HCT116 (cell line): ENCODE measurements at regions not wholly inside any gene's neighbourhood (a gene's known extent, or its start where the extent isn't known, plus 50 kb on each side); places are given as distances from the start of the nearest gene placed in this dataset.

Experiments
- ATAC-seq: fragments of 200-7000 bp; cut with Tn5 transposase; 2 replicates; pipeline ENCODE4 v1.9.1; 2020; ENCODE audit warnings: mild to moderate bottlenecking, moderate library complexity
- BruUV-seq: library from RNA; stranded (reverse); fragments of 400-500 nt; replicated peaks from 2 replicates; lab custom pipeline; 2021; lab: Mats Ljungman, UMichigan
- CTCF ChIA-PET: fragments of 300-600 bp; sonication (Branson Sonifier 250); formaldehyde crosslinking; loops from one replicate; lab custom pipeline; 2021; ENCODE audit warnings: antibody characterized with exemption; lab: Charles Lee
- POLR2A ChIA-PET: fragments of 300-600, 350-600 bp; sonication (Branson Sonifier 250); formaldehyde crosslinking; loops from one replicate; lab custom pipeline; 2021; ENCODE audit warnings: antibody characterized with exemption; lab: Charles Lee
- RAD21 ChIA-PET, 2 experiments: fragments of 300-600 bp; sonication (Branson Sonifier 250); formaldehyde crosslinking; loops; one replicate each; lab custom pipeline; 2023; ENCODE audit warnings: low total read pairs in 2 of 2; ENCODE audit not compliant: uncharacterized antibody in 2 of 2, unreplicated experiment in 2 of 2, low non-redundant PET in 1 of 2; lab: Charles Lee
- DNase-seq: peaks from one replicate; pipeline ENCODE4 v3.0.0-alpha.2; 2010; ENCODE audit warnings: low read depth, low spot score
- H2AFZ ChIP-seq: fragments of 200-600 bp; shearing (Covaris generic), sonication (generic); 2 replicates; pipeline ENCODE4 v1.6.1; 2017; ENCODE audit warnings: low read depth, mixed run types, mixed read lengths, antibody characterized with exemption, low read length; ENCODE audit not compliant: poor library complexity, severe bottlenecking
- H3K27ac ChIP-seq: 2 replicates; pipeline ENCODE4 v1.5.1; 2012; ENCODE audit warnings: low read depth, low read length
- H3K27me3 ChIP-seq: fragments of 200-600 bp; sonication (generic); 2 replicates; pipeline ENCODE4 v1.6.1; 2016; ENCODE audit warnings: mixed run types, low read length, mixed read lengths; ENCODE audit not compliant: insufficient read depth
- H3K36me3 ChIP-seq, 2 experiments: fragments of 200-500 bp in 1 of 2; fragments of 200-600 bp in 1 of 2; sonication (Bioruptor generic) in 1 of 2; sonication (generic) in 1 of 2; 2 replicates each; pipeline versions ENCODE4 v1.5.1 to v1.6.1; 2014 to 2016; ENCODE audit warnings: low read length in 2 of 2, inconsistent platforms in 1 of 2, mixed read lengths in 1 of 2, mixed run types in 1 of 2; ENCODE audit not compliant: insufficient read depth in 2 of 2, control insufficient read depth in 1 of 2
- H3K4me1 ChIP-seq, 2 experiments: fragments of 200-600 bp in 1 of 2; sonication (generic) in 1 of 2; 2 replicates each; pipeline versions ENCODE4 v1.5.1 to v1.6.1; 2012 to 2017; ENCODE audit warnings: low read length in 2 of 2, inconsistent platforms in 1 of 2, mild to moderate bottlenecking in 1 of 2, mixed read lengths in 1 of 2, mixed run types in 1 of 2, moderate library complexity in 1 of 2; ENCODE audit not compliant: insufficient read depth in 2 of 2, control insufficient read depth in 1 of 2
- H3K4me2 ChIP-seq: fragments of 200-600 bp; sonication (generic); 2 replicates; pipeline ENCODE4 v1.6.1; 2017; ENCODE audit warnings: mixed run types, low read length, mixed read lengths
- H3K4me3 ChIP-seq, 2 experiments: fragments of 200-600 bp in 1 of 2; sonication (generic) in 1 of 2; replicated peaks in 1 of 2; 2 replicates each; pipeline ENCODE4 v1.5.1; 2011 to 2016; ENCODE audit warnings: low read length in 2 of 2, control low read depth in 1 of 2, low read depth in 1 of 2, mild to moderate bottlenecking in 1 of 2, mixed read lengths in 1 of 2, mixed run types in 1 of 2
- H3K79me2 ChIP-seq: fragments of 200-600 bp; sonication (generic); 2 replicates; pipeline ENCODE4 v1.6.1; 2017; ENCODE audit warnings: mild to moderate bottlenecking, mixed run types, low read length, moderate library complexity, mixed read lengths; ENCODE audit not compliant: insufficient read depth
- H3K9ac ChIP-seq: fragments of 200-600 bp; sonication (generic); 2 replicates; pipeline ENCODE4 v1.6.1; 2016; ENCODE audit warnings: low read length, mixed read lengths
- H3K9me2 ChIP-seq: fragments of 200-600 bp; sonication (generic), shearing (Covaris generic); 2 replicates; pipeline ENCODE4 v1.6.1; 2017; ENCODE audit warnings: mixed run types, mild to moderate bottlenecking, moderate library complexity; ENCODE audit not compliant: insufficient read depth
- H3K9me3 ChIP-seq, 2 experiments: fragments of 200-500 bp in 1 of 2; fragments of 200-600 bp in 1 of 2; sonication (Bioruptor generic) in 1 of 2; sonication (generic) in 1 of 2; 2 replicates each; pipeline ENCODE4 v1.6.1; 2014 to 2017; ENCODE audit warnings: low read length in 2 of 2, mixed read lengths in 2 of 2, inconsistent platforms in 1 of 2, low read depth in 1 of 2, mild to moderate bottlenecking in 1 of 2, mixed run types in 1 of 2, moderate library complexity in 1 of 2; ENCODE audit not compliant: control insufficient read depth in 1 of 2, insufficient read depth in 1 of 2
- H4K20me1 ChIP-seq: fragments of 200-600 bp; sonication (generic), shearing (Covaris generic); 2 replicates; pipeline ENCODE4 v1.6.1; 2017; ENCODE audit warnings: mixed run types, mild to moderate bottlenecking, moderate library complexity; ENCODE audit not compliant: insufficient read depth
- CBX3 ChIP-seq: IDR thresholded peaks from 2 replicates; pipeline ENCODE4 v1.6.1; 2012; ENCODE audit warnings: low read depth
- EZH2 ChIP-seq: fragments of 200-600 bp; sonication (generic); IDR thresholded peaks from 2 replicates; pipeline ENCODE4 v1.6.1; 2017; ENCODE audit warnings: antibody characterized with exemption, mixed run types
- EZH2phosphoT487 ChIP-seq: fragments of 200-600 bp; IDR thresholded peaks from 2 replicates; pipeline ENCODE4 v1.6.1; 2018; ENCODE audit warnings: antibody characterized with exemption, borderline replicate concordance
- JUND ChIP-seq: IDR thresholded peaks from 2 replicates; pipeline ENCODE4 v1.6.1; 2012
- POLR2A ChIP-seq: IDR thresholded peaks from 2 replicates; pipeline ENCODE4 v1.7.0; 2011; ENCODE audit warnings: borderline replicate concordance; ENCODE audit not compliant: insufficient read depth, insufficient read length; ENCODE audit errors: extremely low read depth
- SP1 ChIP-seq: IDR thresholded peaks from 2 replicates; pipeline ENCODE4 v1.6.1; 2012; ENCODE audit warnings: low read depth
- SRF ChIP-seq: IDR thresholded peaks from 2 replicates; pipeline ENCODE4 v1.6.1; 2012; ENCODE audit warnings: low read depth
- TCF7L2 ChIP-seq: IDR thresholded peaks from 2 replicates; pipeline ENCODE4 v1.7.0; 2011; ENCODE audit warnings: borderline replicate concordance, inconsistent platforms; ENCODE audit not compliant: insufficient read depth, insufficient read length; ENCODE audit errors: extremely low read depth
- YY1 ChIP-seq: IDR thresholded peaks from 2 replicates; pipeline ENCODE4 v1.6.1; 2011; ENCODE audit warnings: low read length, low read depth, moderate library complexity, mild to moderate bottlenecking; ENCODE audit not compliant: insufficient replicate concordance; ENCODE audit errors: extremely low read depth
- intact Hi-C: fragments of 100-400 bp; cut with micrococcal nuclease; formaldehyde crosslinking; loops from 2 replicates; pipeline ENCODE4 v1.10.0; 2022
- TF ChIP-seq, protein P1 (sequence below): IDR thresholded peaks from 2 replicates; pipeline ENCODE4 v1.6.1; 2011; ENCODE audit warnings: mild to moderate bottlenecking, low read length, moderate library complexity; ENCODE audit not compliant: insufficient replicate concordance; ENCODE audit errors: extremely low read depth

DNA sequence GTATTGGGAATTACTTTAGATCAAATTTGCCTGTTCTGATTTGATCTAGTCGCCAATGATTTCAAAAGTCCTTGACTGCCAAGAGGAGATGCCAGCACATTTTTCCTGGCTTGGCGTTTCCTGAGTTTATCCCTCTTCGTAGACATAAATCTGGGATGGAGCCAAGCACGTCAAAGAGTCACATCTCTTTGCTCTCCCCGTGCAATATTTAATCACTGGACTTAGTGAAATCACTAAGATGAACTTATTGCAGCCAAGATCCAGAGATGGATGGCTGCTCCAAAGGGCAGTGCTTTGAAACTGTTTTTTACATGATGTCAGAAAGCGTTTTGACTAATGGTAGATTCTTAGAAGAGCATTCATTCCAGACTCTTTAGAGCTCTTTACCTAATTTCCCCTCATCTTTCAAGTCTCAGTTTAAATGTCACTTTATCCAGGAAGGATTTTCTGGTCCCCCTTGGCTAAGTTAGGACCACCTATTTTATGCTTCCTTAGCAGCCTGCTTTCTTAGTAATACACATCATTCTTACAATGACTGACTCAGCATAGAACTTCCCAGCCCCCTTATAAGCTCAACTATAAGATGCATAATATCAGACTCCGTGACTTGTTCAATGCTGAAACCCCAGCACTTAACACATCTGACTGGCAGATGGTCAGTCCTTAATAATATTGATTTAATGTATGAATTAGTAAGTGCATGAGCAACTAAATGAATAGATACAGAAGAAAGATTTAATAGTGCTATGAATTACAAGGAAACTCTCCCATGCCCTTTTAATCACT, 94.4 kb upstream of the GREM2 start:
- no TSS peak for BruUV-seq
- H3K36me3 ChIP-seq: no peaks in the 10 kb centered on the region
- TF ChIP-seq JUND (no peak), EZH2phosphoT487 (no peak), SRF (no peak), POLR2A (no peak)
- H3K27me3 ChIP-seq: no peaks in the 10 kb centered on the region
- H3K4me2 ChIP-seq: no peak overlapping the region
- RAD21 ChIA-PET: no interaction called here
- no peak for ATAC-seq
- H3K4me1 ChIP-seq: no peaks in the 10 kb centered on the region
- intact Hi-C loops: no loop called here
- no peak overlapping the region for H3K27ac ChIP-seq
- no peak for DNase-seq
- CTCF ChIA-PET: no interaction called here
- no peak overlapping the region for H3K9ac ChIP-seq
- H3K79me2 ChIP-seq: no peaks in the 10 kb centered on the region
- no peaks in the 10 kb centered on the region for H3K9me2 ChIP-seq
- no peaks in the 10 kb centered on the region for H4K20me1 ChIP-seq
- no peak overlapping the region for H2AFZ ChIP-seq
- POLR2A ChIA-PET: no interaction called here
- peaks cover 0 to 5% of the 10 kb centered on the region in 2 experiments; a peak in 1 of 4 replicates for H3K9me3 ChIP-seq
- H3K4me3 ChIP-seq: no peak overlapping the region

DNA sequence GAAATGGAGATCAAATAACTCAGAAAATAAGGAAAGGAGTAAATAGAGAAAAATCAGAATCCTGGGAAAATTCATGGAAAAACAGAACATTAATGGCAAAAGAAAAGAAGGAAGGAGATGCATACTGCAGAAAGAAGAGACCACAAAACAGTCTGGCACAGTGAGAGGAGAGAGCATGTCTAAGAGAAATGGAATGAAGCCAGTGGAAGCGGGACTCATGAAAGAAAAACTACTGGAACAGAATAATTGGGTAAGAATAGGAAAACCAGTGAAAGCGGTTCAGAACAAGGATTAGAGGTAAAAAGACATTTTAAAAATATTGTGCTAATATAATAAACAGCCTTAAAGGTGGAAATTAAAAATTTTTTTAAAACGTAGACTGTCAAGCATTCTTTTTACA, 93.6 kb upstream of the GREM2 start:
- CTCF ChIA-PET: no interaction called here
- no TSS peak for BruUV-seq
- Histone ChIP-seq H3K9ac (no peak overlapping the region), H3K9me3 (peaks cover 0 to 5% of the 10 kb centered on the region in 2 experiments; a peak in 1 of 4 replicates), H2AFZ (no peak overlapping the region), H3K4me1 (no peaks in the 10 kb centered on the region), H3K27ac (no peak overlapping the region), H3K4me2 (no peak overlapping the region), H3K36me3 (no peaks in the 10 kb centered on the region), H3K27me3 (no peaks in the 10 kb centered on the region), H3K79me2 (no peaks in the 10 kb centered on the region), H4K20me1 (no peaks in the 10 kb centered on the region), H3K9me2 (no peaks in the 10 kb centered on the region), H3K4me3 (no peak overlapping the region)
- RAD21 ChIA-PET: no interaction called here
- intact Hi-C loops: no loop called here
- POLR2A ChIA-PET: no interaction called here
- TF ChIP-seq SP1 (no peak), SRF (no peak), CBX3 (no peak), EZH2 (no peak), YY1 (no peak), JUND (no peak), POLR2A (no peak), EZH2phosphoT487 (no peak), TCF7L2 (no peak)
- TF ChIP-seq, protein P1, sequence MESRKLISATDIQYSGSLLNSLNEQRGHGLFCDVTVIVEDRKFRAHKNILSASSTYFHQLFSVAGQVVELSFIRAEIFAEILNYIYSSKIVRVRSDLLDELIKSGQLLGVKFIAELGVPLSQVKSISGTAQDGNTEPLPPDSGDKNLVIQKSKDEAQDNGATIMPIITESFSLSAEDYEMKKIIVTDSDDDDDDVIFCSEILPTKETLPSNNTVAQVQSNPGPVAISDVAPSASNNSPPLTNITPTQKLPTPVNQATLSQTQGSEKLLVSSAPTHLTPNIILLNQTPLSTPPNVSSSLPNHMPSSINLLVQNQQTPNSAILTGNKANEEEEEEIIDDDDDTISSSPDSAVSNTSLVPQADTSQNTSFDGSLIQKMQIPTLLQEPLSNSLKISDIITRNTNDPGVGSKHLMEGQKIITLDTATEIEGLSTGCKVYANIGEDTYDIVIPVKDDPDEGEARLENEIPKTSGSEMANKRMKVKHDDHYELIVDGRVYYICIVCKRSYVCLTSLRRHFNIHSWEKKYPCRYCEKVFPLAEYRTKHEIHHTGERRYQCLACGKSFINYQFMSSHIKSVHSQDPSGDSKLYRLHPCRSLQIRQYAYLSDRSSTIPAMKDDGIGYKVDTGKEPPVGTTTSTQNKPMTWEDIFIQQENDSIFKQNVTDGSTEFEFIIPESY: no peak
- DNase-seq (no peak), ATAC-seq (no peak)
